ENCODE measurements at regions not wholly inside any gene's neighbourhood (a gene's known extent, or its start where the extent isn't known, plus 50 kb on each side); places are given as distances from the start of the nearest gene placed in this dataset.

DNA sequence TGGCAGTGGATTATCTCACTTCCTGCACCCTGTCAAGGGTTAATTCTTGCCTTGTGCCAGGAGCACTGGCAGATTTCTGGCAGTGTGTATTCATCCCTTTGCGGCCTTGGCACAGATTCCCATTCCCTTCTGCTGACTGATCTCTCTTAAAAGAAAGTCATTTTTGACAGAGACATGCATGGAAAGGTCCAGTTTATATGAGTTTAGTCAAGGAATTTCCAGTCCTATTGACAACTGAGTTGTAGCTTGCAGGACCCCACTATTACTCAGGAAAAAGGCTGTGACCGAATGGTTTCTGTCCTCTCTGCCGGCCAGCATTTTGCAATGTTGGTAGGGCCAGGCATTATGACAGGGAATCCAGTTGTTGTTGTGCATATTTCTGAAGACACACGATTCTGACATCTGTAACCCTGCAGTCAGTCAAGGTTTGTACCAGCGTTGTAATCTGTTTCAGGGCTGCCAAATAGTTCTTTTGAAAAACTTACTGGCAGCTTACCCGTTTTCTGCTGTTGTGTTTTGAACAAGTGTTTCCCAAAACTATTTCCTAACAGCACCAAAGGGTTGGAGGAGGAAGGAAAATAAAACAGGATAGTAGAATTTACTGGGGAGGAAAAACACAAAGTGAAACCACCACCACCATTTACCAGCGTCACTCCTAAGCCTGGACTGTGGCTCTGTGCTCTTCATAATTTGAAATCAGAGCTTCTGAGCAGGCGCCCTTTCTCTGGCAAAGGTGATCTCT lies 243.4 kb upstream of the KLF4 start:
- peak; percentile 60 for DNase-seq

DNA sequence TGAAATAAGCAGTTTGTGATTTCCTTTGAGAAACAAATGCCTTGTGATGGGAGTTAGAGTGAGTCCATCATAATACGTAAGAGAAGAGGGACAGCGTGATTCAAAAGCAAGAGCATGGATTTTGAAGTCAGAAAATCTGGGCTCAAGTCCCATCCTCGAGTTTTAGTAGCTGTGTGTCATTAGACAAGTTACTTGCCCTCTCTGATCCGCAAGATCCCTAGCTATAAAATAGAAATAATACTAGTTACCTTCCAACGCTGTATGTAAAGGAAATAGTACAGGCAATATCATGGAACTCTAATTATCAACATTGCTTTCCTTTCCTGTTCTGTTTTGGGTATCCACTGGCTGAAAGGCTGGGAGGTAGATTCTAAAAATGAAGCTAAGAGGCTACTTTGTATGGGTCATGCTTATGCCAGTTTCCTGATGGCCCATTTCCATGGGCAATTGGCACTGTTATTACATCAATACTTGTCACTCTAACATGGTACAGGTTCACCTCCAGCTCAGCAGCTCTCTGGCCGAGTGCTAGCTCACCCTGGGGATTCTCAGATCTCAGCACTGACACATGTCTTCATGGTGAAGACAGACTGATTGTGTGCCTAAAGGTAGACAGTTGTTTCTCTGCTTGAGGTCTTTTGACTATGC lies 241.7 kb upstream of the KLF4 start:
- no peak for DNase-seq

DNA sequence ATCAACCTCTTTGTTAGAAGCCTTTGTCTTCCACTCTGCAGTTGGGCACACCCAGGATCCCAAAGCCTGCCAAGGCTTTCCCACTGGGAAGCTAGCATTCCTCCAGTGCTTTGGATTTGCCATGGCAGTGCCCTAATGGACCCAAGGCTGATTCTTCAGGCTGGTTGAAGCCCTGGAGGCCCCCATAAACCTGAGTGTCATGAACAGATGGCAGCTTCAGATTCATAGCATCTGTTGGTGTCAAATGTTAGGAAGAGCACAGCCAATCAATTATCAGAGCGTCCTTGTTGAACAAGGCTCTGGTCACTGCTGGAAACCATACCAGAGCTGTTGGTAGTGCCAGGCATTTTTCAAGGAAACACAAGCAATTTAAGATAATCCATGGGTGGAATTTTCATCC lies 241.1 kb upstream of the KLF4 start:
- DNase-seq: peak; percentile 77

DNA sequence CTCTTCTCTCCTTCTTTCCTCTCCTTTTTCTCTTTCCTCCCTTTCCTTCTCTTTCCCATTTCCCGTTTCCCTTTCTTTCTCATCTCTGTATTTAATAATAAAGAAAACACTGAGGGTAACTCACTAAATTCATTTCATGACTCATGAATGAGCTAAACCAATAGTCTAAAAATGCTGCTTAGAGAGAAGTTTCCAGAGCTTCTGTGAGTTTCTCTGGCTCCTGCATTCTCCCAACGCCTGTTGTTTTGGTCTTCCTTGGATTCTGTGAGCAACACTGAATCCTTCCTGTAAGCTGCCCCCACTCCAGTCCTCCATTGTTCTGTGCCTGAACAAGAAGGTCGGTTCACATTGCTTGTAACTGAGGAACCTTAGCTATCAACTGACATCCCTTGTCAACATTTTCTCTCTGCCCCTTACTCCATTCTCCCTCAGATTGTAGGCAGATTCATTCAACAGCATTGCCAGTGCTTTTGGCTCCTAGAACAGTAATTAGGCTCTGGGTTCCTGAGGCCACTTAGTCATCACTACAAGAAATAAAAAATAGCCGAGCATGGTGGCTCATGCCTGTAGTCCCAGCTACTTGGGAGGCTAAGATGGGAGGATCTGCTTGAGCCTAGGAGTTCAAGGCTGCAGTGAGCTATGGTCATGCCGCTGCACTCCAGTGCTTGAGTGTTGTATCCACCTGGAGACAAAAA lies 237.7 kb upstream of the KLF4 start:
- DNase-seq: no peak

DNA sequence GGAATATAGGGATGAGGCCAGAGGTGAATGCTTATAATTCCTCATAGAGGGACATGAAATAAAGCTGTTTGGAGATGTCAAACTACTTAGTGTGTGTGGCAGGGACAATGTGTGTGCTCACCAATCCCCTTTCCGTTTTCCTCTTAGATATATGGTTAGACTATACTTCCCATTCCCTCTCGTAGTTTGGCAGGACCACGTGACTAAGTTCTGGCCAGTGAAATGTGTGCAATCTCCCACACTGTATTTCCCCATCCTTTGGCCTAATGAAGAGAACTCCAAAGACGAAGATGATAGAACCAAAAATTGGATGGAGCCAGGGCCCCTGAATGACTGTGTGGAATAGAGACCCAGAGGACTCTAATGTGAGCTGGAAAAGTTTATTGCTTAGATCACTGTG lies 233.4 kb upstream of the KLF4 start:
- no peak for DNase-seq

DNA sequence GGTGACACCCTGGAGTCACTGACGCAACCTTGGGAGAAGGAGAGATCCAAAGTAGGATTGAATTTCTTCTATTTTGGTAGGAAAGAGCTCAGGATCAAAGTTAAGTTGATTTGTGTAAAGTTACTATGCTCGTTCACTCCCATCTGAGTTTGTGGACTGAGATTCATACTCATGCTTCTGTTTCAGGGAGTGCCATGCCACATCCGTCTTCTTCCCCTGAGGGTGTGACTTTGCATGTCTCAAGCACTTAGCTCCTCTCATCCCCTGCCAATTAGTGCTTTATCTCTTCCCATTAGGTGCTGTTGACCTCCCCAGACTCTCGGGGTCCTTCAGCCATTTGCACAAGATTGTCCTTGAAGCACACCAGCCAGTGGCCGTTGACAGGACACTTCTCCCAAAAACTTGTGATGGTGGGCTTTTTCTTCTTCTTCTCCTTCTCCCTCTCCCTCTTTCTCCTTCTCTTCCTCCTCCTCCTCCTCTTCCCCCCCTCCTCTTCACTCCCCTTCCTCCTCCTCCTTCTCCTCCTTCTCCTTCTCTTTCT lies 232.2 kb upstream of the KLF4 start:
- DNase-seq: no peak

DNA sequence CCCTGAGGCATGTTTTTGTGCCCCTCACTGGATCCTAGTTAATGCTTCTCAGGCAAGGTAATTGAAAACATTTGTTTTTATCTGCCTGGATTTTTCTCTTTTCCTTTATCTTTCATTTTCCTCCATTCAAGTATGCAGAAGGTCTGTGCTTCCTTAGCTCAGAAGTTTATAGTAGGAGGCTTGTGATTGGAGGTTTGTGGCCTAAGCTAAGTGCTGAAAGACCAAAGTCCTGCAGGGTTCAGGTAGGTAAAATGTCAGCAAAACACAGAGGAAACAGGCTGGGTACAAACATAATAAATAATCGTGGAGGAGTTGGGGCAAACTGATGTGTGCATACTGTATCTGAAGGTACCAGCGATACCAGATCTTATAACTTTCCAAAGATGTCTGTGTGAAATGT lies 230.9 kb upstream of the KLF4 start:
- no peak for DNase-seq

DNA sequence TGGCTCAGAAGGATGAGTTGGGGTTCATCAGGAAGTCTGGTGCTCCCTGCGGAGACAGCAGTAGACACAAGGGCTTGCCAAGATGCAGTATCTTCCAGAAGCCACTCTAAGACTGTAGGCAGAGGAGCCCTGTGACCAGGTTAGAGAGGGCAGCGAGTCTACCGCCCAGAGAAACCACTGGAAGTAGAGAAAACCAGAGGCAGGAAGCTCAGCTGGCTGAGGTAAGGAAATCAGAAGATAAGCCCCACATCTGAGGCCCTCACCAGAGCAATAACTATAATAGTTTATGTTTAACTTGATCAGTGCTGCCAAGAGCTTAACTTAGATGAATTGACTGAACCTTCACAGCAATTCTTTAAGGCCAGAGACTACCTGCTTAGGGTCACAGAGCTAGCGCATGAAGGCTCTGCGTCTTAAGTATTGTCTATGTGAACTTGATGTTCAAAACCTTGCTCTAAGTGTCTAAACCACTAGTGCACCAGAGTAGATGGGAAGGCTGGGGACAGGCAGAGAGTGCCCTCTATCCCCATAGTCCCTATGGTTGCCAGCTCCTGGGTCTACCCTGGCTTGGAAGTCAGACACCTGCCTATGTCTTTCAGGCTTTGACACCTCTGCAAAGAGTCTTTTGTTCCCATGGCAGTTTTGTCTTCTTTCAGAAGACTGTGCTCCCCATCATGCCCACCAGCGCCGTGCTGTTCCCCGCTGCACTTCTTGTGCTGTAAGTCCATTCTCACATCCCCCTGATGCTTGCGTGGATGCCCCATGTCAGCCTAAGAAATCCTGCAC lies 228.2 kb upstream of the KLF4 start:
- no peak for DNase-seq

DNA sequence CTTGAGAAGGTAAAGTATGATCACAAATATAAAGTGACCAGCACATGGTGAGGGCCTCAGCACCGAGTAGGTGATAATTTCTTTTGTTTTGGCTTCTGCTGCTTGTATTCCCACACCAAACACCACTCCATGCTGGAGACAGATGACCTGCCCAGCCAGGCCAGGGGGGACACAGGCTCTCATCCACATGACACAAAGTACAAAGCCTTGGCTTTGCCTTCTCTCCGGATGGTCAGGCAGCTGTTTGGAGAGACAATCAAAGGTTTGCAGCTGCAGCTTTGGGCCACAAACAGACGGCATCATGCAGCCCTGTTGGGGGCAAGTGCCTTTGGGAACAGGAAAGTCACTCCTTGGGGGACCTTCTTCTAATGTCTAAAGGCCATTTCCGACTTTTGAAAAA lies 226.2 kb upstream of the KLF4 start:
- no peak for DNase-seq

DNA sequence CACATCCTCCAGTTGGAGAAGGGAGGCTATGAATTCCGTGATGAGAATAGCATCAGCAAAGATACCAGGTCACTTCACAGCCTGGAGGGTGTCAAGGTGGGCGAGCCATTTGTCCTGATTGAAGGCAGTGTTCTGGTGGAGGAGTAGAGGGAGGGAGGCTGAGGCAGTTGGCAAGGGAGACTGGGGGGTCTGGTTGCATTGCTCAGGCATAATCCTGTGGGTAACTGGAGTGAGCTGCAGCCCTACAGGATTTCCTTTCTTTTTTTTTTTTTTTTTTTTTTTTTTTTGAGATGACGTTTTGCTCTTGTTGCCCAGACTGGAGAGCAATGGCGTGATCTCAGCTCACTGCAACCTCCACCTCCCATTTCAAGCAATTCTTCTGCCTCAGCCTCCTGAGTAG lies 223.9 kb upstream of the KLF4 start:
- DNase-seq: no peak

DNA sequence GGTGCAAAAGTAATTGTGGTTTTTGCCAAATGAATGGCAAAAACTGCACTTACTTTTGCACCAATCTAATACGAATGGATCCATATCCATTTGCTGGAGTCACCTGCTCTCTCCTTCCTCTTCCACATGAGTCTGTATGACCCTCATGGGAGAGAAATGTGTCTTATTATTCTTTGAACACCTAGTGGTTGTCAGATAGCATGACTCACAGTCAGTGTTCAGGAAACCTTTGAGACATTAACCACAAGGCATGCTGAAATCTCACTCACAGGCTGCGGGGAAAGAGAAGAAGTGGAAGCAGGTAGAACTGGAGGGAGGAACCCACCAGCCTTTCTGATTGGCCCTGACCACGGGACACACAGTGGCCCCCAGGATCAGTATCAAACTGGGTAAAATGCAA lies 222.8 kb upstream of the KLF4 start:
- no peak for DNase-seq

DNA sequence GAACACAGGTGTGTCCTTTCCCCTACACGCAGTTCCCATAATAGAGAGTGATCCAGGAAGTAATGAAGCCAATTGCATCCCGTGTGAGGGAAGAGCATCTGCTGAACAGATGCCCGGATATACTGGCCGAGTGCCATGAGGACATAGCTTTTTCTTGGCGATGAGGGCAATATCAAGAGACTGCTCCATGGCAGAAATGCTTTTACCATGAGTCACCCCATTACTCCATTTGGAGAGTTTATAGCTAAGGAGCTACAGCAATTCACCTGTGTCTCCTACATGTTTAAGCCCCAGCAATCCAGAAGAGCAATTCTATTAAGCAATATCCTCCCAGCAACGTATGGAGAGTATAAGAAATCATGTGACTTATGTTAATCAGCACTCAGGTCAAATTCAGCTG lies 222.0 kb upstream of the KLF4 start:
- peak; percentile 61 for DNase-seq

DNA sequence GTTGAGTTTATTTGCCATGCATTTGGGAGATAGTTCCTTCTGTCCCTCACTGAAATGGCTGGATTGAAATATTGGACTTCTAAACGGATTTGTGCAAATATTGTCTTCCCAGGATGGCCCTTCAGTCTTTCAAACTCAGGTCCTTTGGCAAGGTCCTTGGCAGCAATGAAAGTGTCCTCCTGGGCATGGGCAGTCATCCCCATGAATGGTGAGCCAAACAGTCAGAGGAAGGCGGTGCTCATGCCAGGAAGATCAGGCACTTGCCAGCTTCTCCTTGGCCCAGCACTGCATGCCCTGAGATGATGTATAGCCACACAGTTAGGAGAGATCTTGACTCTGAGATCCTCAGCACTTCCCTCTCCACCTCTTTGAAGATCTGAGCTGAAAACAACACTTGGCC lies 221.4 kb upstream of the KLF4 start:
- no peak for DNase-seq

DNA sequence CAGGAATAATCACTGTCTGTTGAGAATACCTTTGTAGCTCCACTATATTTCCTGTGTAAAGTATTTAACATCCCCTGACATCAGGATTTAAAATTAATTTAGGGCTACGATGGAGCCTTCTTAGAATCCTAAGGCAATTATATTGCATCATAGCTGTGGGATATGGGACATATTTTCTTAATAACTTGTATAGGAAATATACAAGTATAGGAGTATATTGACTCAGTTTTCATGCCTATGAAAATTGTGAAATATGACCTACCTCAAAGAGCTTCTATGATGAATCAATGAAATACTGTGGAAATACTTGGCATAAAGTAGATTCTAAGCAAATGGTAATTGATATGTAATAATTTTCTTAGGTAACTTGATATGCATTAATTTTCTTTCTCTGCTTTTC lies 221.0 kb upstream of the KLF4 start:
- DNase-seq: no peak

DNA sequence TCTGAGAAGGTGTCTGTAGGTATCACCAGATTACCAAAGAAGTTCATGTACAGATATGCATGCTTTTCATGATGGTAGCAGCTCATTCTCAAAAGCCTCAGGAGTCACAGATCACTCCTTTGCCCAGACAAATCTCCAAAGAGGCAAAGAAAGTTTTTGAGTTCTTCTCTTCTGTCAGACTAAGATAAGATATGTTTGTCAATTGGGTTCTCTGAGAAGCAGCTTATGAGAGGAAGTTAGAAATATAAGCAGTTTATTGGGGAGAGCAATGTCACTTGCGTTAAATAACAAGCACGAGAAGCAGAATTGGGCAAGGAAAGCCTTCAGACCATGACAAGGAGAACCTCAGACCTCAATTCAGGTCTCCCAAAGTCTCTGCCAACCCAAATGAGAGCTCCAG lies 219.2 kb upstream of the KLF4 start:
- DNase-seq: no peak

DNA sequence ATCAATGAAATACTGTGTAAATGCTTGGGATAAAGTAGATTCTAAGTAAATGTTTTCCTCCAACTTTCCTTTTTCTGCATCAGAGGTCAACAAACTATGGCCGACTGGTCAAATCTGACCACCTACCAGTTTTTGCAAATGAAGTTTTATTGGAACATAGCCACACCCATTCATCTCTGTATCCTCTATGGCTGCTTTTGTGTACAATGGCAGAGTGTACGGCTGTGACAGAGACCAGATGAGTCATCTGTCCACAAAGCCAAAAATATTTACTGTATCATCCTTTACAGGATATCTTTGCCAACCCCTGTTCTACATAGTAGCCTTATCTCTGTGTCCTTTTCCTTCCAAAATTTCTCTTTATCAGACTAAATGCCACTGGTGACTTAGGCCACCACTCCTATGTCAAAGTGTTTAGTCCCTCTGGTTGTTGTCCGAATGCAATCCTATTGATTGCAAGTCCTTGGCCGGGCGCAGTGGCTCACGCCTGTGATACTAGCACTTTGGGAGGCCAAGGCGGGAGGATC lies 218.4 kb upstream of the KLF4 start:
- no peak for DNase-seq

DNA sequence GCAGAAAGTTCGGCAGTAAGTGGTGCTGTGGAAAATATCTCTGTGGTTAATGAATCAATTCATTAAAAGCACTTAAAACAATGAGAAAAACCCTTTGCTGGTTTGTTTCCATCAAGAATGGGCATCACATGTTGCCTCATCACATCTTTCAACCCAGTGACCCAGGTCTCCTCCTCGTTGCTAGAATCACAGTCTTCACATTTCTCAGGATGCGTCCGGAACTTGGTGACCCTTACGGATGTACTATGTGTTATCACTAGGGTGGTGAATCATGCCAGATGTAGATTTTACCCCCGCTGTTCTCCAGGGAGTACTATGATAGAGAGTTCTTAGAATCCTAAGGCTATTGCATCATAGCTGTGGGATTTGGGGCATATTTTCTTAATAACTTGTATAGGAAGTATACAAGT lies 217.9 kb upstream of the KLF4 start:
- no peak for DNase-seq

DNA sequence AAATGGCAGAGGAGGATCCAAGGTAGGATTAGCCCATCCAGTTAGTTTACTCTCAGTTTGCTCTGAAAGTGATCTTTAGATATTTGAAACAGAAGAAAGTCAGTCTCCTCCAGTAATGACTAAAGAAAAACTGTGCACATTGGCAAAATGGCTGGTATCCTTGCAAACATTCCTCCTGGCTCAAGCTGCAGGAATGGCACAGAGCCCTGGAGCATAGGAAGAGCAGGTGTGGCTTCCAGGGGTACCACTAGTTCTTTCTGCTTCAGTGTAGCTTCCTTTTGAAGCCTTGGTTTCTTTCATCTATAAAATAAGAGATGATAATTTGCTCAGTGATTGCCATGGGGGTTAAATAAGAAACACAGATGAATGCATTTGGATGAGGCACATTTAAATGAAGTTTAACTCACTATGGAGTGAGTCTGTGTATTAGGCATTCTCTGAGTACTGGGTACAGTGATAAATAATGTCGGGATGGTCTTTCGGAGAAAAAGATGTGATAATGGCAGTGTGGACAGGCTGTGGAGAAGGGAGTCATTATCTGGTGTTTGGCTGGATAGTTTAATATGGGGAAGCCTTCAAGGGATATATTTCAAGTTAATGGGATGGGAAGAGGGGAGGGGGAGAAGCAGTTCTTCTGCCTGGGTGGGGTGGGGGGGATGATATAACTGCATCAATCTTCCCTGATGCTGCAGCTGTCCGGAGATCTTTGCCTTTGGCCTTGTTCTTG lies 217.3 kb upstream of the KLF4 start:
- DNase-seq: no peak

DNA sequence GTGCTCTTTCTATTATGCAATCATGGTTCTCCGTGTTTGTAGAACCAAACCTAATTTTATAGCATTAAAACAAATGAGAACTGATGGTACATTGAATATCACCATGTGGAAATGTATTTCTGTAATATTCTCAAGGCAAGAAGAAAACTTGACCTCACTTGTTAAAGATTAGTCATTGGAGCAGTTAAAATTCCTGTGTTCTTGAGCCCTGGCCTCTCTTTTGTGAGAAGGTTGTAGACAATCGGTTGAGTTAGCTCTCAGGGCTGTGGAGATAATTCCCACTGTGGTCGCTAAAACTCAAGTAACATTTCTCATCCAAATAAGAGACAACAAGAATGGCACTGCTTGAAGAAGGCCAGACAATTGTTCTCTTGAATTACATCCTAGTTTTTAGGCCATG lies 216.0 kb upstream of the KLF4 start:
- no peak for DNase-seq

DNA sequence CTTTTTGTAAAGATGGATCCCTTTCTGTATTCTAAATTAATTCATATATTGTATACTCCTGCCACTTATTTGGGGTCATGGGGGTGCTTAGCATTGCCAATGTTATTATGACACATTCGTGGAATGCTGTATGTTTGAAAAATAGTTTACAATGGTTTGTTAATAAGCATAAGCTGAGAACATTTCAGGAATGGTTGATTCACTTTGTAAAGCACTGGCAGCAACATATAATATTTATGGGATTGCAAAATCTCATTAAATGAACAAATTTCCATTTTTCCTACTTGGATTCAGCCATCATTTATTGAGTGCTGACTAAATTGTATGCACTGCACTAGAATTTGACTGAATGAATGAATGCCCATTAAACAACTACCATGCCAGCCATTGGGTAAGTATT lies 215.2 kb upstream of the KLF4 start:
- DNase-seq: no peak

DNA sequence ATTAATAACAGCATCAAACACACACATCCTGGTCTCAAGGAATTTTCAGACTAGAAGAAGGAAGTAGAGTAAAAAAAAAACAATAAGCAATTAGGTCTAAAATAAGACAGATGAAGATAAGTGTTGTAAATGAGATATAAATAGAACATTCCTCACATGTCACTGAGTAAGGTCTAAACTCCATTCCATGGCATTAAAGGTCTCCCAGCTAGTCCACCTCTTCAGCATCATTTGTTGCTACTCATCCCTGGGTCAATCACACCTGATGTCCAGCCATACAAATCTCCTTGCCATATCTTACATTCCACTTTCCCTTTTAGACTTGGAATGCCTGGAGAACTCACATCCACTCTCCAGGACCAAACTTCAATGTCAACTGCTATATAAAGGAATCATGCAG lies 214.1 kb upstream of the KLF4 start:
- DNase-seq: no peak

DNA sequence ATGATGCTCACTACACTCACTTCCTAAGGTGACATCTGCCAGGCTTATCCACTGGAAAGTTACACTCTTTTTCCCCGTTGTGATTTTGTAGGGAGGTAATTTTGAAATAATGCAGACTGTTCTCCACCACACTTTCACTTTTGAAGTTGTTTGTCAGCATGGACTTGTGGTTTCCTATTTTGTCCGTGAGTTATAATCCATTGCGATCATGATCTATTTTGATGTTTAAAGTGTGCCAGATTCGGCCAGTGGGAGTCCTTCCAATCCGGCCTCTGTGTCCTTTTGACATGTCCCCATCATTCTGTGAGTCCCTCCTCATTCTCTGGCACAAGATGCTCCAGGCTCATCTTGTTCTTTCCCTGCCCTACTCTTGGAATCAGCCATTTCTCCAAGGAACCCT lies 211.3 kb upstream of the KLF4 start:
- no peak for DNase-seq
